Endodermal cell (in vitro differentiated cells): ENCODE measurements at regions not wholly inside any gene's neighbourhood (a gene's known extent, or its start where the extent isn't known, plus 50 kb on each side); places are given as distances from the start of the nearest gene placed in this dataset.

Experiments used
- DNase-seq: peaks from one replicate; pipeline ENCODE4 v3.0.0-alpha.2; 2017
- H3K27ac ChIP-seq: 2 replicates; pipeline ENCODE4 v1.5.1; 2013; ENCODE audit warnings: mild to moderate bottlenecking, low read depth, low read length, moderate library complexity
- H3K27me3 ChIP-seq: 2 replicates; pipeline ENCODE4 v1.6.1; 2013; ENCODE audit warnings: mild to moderate bottlenecking, low read length, moderate library complexity; ENCODE audit not compliant: insufficient read depth, control insufficient read depth, poor library complexity, severe bottlenecking
- H3K36me3 ChIP-seq: 2 replicates; pipeline ENCODE4 v1.7.0; 2013; ENCODE audit warnings: mild to moderate bottlenecking, low read length, moderate library complexity; ENCODE audit not compliant: control insufficient read depth, insufficient read depth
- H3K4me1 ChIP-seq: one replicate; pipeline ENCODE4 v1.7.0; 2013; ENCODE audit warnings: low read length; ENCODE audit not compliant: control insufficient read depth, insufficient read depth
- H3K4me3 ChIP-seq: 2 replicates; pipeline ENCODE4 v1.5.1; 2013; ENCODE audit warnings: mild to moderate bottlenecking, low read length, moderate library complexity
- H3K9ac ChIP-seq: 2 replicates; pipeline ENCODE4 v1.6.1; 2013; ENCODE audit warnings: mild to moderate bottlenecking, low read length, moderate library complexity; ENCODE audit not compliant: poor library complexity, severe bottlenecking; ENCODE audit errors: extremely low read depth
- H3K9me3 ChIP-seq: 2 replicates; pipeline ENCODE4 v1.6.1; 2013; ENCODE audit warnings: mild to moderate bottlenecking, low read length, moderate library complexity; ENCODE audit not compliant: control insufficient read depth
- H3K27ac Mint-ChIP-seq: 2 replicates; pipeline ENCODE4 v1.8.0; 2020; ENCODE audit warnings: mixed read lengths
- H3K27me3 Mint-ChIP-seq: 2 replicates; pipeline ENCODE4 v1.8.0; 2021; ENCODE audit warnings: mild to moderate bottlenecking, mixed read lengths; ENCODE audit not compliant: insufficient read depth
- H3K36me3 Mint-ChIP-seq: 2 replicates; pipeline ENCODE4 v1.8.0; 2020; ENCODE audit warnings: low read depth, mixed read lengths
- H3K4me1 Mint-ChIP-seq: 2 replicates; pipeline ENCODE4 v1.8.0; 2020; ENCODE audit warnings: mixed read lengths
- H3K4me3 Mint-ChIP-seq: 2 replicates; pipeline ENCODE4 v1.8.0; 2020; ENCODE audit warnings: mild to moderate bottlenecking, moderate library complexity, mixed read lengths
- H3K9me3 Mint-ChIP-seq: 2 replicates; pipeline ENCODE4 v1.8.0; 2020; ENCODE audit warnings: mild to moderate bottlenecking, mixed read lengths
- WGBS, 2 experiments: methylation state at CpG; one replicate each; pipeline versions ENCODE4 v1.1.5 to v1.1.7; 2013; ENCODE audit warnings: missing lambda C conversion rate in 2 of 2, mixed read lengths in 1 of 2; ENCODE audit not compliant: insufficient coverage in 1 of 2, insufficient read length in 1 of 2; 5-methylcytosine and 5-hydroxymethylcytosine counted together
- TF ChIP-seq, protein P1 (sequence below): fragments of 200-600 bp; sonication (generic); conservative IDR thresholded peaks from 2 replicates; pipeline ENCODE4 v1.5.0; 2021; ENCODE audit warnings: antibody characterized with exemption, mild to moderate bottlenecking

DNA sequence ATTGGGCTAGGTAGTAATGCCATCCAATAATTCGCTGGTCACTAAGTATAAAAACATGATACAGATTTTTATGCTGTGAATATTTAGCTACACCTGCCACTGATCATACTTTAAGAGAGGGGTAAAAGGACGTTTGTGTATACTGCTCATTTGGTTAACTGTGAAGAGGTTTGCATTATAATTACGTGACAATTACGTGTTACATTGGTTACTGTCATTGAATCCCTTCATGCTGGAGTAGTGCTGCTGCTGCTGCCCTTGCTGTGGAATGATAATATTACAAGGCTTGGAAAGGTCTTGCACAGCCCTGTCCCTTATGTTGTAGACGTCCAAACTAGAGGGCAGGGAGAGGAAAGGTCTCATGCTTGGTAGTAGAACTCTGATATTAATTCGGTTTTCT lies 312.2 kb upstream of the ATP2B1 start:
- no peak overlapping the region for H3K27ac Mint-ChIP-seq
- Histone ChIP-seq H3K27ac (no peak overlapping the region), H3K9me3 (no peaks in the 10 kb centered on the region), H3K27me3 (no peaks in the 10 kb centered on the region), H3K9ac (no peak overlapping the region), H3K4me1 (no peaks in the 10 kb centered on the region), H3K4me3 (no peak overlapping the region), H3K36me3 (no peaks in the 10 kb centered on the region)
- H3K36me3 Mint-ChIP-seq = no peaks in the 10 kb centered on the region
- no peak for DNase-seq
- TF ChIP-seq, protein P1, sequence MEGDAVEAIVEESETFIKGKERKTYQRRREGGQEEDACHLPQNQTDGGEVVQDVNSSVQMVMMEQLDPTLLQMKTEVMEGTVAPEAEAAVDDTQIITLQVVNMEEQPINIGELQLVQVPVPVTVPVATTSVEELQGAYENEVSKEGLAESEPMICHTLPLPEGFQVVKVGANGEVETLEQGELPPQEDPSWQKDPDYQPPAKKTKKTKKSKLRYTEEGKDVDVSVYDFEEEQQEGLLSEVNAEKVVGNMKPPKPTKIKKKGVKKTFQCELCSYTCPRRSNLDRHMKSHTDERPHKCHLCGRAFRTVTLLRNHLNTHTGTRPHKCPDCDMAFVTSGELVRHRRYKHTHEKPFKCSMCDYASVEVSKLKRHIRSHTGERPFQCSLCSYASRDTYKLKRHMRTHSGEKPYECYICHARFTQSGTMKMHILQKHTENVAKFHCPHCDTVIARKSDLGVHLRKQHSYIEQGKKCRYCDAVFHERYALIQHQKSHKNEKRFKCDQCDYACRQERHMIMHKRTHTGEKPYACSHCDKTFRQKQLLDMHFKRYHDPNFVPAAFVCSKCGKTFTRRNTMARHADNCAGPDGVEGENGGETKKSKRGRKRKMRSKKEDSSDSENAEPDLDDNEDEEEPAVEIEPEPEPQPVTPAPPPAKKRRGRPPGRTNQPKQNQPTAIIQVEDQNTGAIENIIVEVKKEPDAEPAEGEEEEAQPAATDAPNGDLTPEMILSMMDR = no peak
- no peaks in the 10 kb centered on the region for H3K27me3 Mint-ChIP-seq
- 75 to 84% methylated on average over 4 to 5 of the region's 6 CpGs for WGBS, 2 experiments
- H3K4me1 Mint-ChIP-seq = peaks cover 5% of the 10 kb centered on the region
- no peaks in the 10 kb centered on the region for H3K9me3 Mint-ChIP-seq
- H3K4me3 Mint-ChIP-seq = no peak overlapping the region

- Histone ChIP-seq H3K36me3 (no peaks in the 10 kb centered on the region), H3K9ac (no peak overlapping the region), H3K4me1 (no peaks in the 10 kb centered on the region), H3K27me3 (no peaks in the 10 kb centered on the region), H3K4me3 (no peak overlapping the region), H3K27ac (no peak overlapping the region), H3K9me3 (no peaks in the 10 kb centered on the region)
- H3K36me3 Mint-ChIP-seq = no peaks in the 10 kb centered on the region
- no peak overlapping the region for H3K27ac Mint-ChIP-seq
- TF ChIP-seq, protein P1 = no peak
- no peaks in the 10 kb centered on the region for H3K9me3 Mint-ChIP-seq
- no peak overlapping the region for H3K4me3 Mint-ChIP-seq
- no peaks in the 10 kb centered on the region for H3K27me3 Mint-ChIP-seq
- H3K4me1 Mint-ChIP-seq = peaks cover 5% of the 10 kb centered on the region
- DNase-seq = no peak
- WGBS, 2 experiments = 80 to 100% methylated on average over 1 to 2 of the region's 2 CpGs
These were observed 311.8 kb upstream of the ATP2B1 start for GRCh38 chr12:90020436-90020835.

DNA sequence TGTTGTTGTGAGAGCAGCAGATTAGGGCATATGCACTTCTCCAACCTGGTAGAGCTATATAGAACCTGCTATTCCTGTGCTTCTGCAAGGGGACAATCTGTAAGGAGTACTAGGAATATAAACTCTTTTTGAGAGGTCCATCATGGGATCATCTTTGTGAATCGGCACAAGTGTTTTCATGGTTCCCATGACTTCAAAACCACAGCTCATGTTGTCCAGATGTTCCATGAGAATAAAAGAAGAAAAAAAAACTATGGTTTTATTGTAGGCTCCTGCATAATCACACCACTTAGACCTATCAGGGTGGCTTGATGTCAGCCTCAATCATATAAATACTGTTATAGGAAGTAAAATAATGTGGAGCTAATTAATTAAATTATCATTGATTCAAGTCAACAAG lies 311.4 kb upstream of the ATP2B1 start:
- Mint-ChIP-seq H3K27me3 (no peaks in the 10 kb centered on the region), H3K4me3 (no peak overlapping the region), H3K9me3 (no peaks in the 10 kb centered on the region), H3K27ac (no peak overlapping the region), H3K4me1 (peaks cover 5% of the 10 kb centered on the region), H3K36me3 (no peaks in the 10 kb centered on the region)
- 100% methylated on average over 1 of the region's 1 CpG for WGBS, 2 experiments
- no peak overlapping the region for H3K27ac ChIP-seq
- DNase-seq = no peak
- no peak overlapping the region for H3K9ac ChIP-seq
- no peaks in the 10 kb centered on the region for H3K4me1 ChIP-seq
- H3K4me3 ChIP-seq = no peak overlapping the region
- no peaks in the 10 kb centered on the region for H3K27me3 ChIP-seq
- H3K36me3 ChIP-seq = no peaks in the 10 kb centered on the region
- TF ChIP-seq, protein P1 = no peak
- no peaks in the 10 kb centered on the region for H3K9me3 ChIP-seq
